KOPT-K1 (cell line): ENCODE measurements at regions not wholly inside any gene's neighbourhood (a gene's known extent, or its start where the extent isn't known, plus 50 kb on each side); places are given as distances from the start of the nearest gene placed in this dataset.
"Not testable (repeated sequence)": the region's sequence is repeated elsewhere in the genome, so short reads cannot be mapped to it uniquely, and the experiment has no call there.

ENCODE experiments used
- H3K27ac ChIP-seq: fragments of 200-600 bp; sonication (generic); 2 replicates; pipeline ENCODE4 v1.5.1; 2016; ENCODE audit warnings: antibody characterized with exemption, mild to moderate bottlenecking, low read depth, low read length; ENCODE audit not compliant: poor library complexity, severe bottlenecking
- H3K36me3 ChIP-seq: fragments of 200-600 bp; sonication (generic); 2 replicates; pipeline ENCODE4 v1.5.1; 2017; ENCODE audit warnings: antibody characterized with exemption, mild to moderate bottlenecking, low read length, moderate library complexity; ENCODE audit not compliant: insufficient read depth
- H3K9me3 ChIP-seq: fragments of 200-600 bp; sonication (generic); 2 replicates; pipeline ENCODE4 v1.5.1; 2017; ENCODE audit warnings: antibody characterized with exemption, low read length, mild to moderate bottlenecking; ENCODE audit not compliant: insufficient read depth, poor library complexity, severe bottlenecking

- no peaks in the 10 kb centered on the region for H3K9me3 ChIP-seq
Observed at GRCh38 chr13:109312399-109312798, 474.0 kb downstream of the IRS2 start.

GRCh38 chr13:109311431-109311976 is 474.9 kb downstream of the IRS2 start:
- H3K36me3 ChIP-seq, H3K27ac ChIP-seq, H3K9me3 ChIP-seq: not testable (repeated sequence)

More at GRCh38 chr13:109312399-109312798, 474.0 kb downstream of the IRS2 start:
- H3K36me3 ChIP-seq: no peaks in the 10 kb centered on the region
- no peak overlapping the region for H3K27ac ChIP-seq

- H3K36me3 ChIP-seq: no peaks in the 10 kb centered on the region
- H3K27ac ChIP-seq: no peak overlapping the region
- no peaks in the 10 kb centered on the region for H3K9me3 ChIP-seq
Observed at GRCh38 chr13:109309625-109310363, 476.6 kb downstream of the IRS2 start.

- Histone ChIP-seq H3K27ac (no peak overlapping the region), H3K9me3 (no peaks in the 10 kb centered on the region), H3K36me3 (no peaks in the 10 kb centered on the region)
Observed at GRCh38 chr13:109307027-109307426, 479.4 kb downstream of the IRS2 start.

- Histone ChIP-seq H3K27ac (no peak overlapping the region), H3K36me3 (no peaks in the 10 kb centered on the region), H3K9me3 (no peaks in the 10 kb centered on the region)
Observed at GRCh38 chr13:109301726-109302125, 484.7 kb downstream of the IRS2 start.

GRCh38 chr13:109301276-109301675 is 485.1 kb downstream of the IRS2 start:
- no peaks in the 10 kb centered on the region for H3K36me3 ChIP-seq
- H3K9me3 ChIP-seq: no peaks in the 10 kb centered on the region
- no peak overlapping the region for H3K27ac ChIP-seq

GRCh38 chr13:109297628-109298027 is 488.8 kb downstream of the IRS2 start:
- Histone ChIP-seq H3K27ac (no peak overlapping the region), H3K36me3 (no peaks in the 10 kb centered on the region), H3K9me3 (peaks cover 19% of the 10 kb centered on the region)

- peaks cover 19% of the 10 kb centered on the region for H3K9me3 ChIP-seq
- H3K36me3 ChIP-seq: no peaks in the 10 kb centered on the region
- no peak overlapping the region for H3K27ac ChIP-seq
Observed at GRCh38 chr13:109293166-109293565, 493.2 kb downstream of the IRS2 start.

- Histone ChIP-seq H3K27ac (no peak overlapping the region), H3K36me3 (no peaks in the 10 kb centered on the region), H3K9me3 (peaks cover 1% of the 10 kb centered on the region)
Observed at GRCh38 chr13:109288151-109288709, 498.2 kb downstream of the IRS2 start.

GRCh38 chr13:109287553-109287952 is 498.8 kb downstream of the IRS2 start:
- Histone ChIP-seq H3K27ac (no peak overlapping the region), H3K9me3 (no peaks in the 10 kb centered on the region), H3K36me3 (no peaks in the 10 kb centered on the region)

- no peak overlapping the region for H3K27ac ChIP-seq
- no peaks in the 10 kb centered on the region for H3K9me3 ChIP-seq
- no peaks in the 10 kb centered on the region for H3K36me3 ChIP-seq
Observed at GRCh38 chr13:109285586-109285985, 500.8 kb downstream of the IRS2 start.

- Histone ChIP-seq H3K27ac (no peak overlapping the region), H3K36me3 (no peaks in the 10 kb centered on the region), H3K9me3 (no peaks in the 10 kb centered on the region)
Observed at GRCh38 chr13:109281903-109282635, 504.3 kb downstream of the IRS2 start.

- H3K36me3 ChIP-seq: no peaks in the 10 kb centered on the region
- no peaks in the 10 kb centered on the region for H3K9me3 ChIP-seq
- no peak overlapping the region for H3K27ac ChIP-seq
Observed at GRCh38 chr13:109281017-109281902, 505.1 kb downstream of the IRS2 start.

- H3K9me3 ChIP-seq: no peaks in the 10 kb centered on the region
- H3K36me3 ChIP-seq: no peaks in the 10 kb centered on the region
- no peak overlapping the region for H3K27ac ChIP-seq
Observed at GRCh38 chr13:109276261-109276660, 510.1 kb downstream of the IRS2 start.
